ENCODE measurements at regions not wholly inside any gene's neighbourhood (a gene's known extent, or its start where the extent isn't known, plus 50 kb on each side); places are given as distances from the start of the nearest gene placed in this dataset.

GRCh38 chr18:52175406-52175805 lies 164.6 kb upstream of the DCC start:
- no peaks in the 10 kb centered on the region for H3K27me3 ChIP-seq (ENCODE audit: control insufficient read depth in 2 of 2, insufficient read depth in 2 of 2, low read length in 2 of 2)
- DNase-seq (ENCODE audit: extremely low read depth in 1 of 4, low spot score in 3 of 4) (no peak), ATAC-seq (no peak), FAIRE-seq (no peak)
- no peak overlapping the region for H2AFZ ChIP-seq (ENCODE audit: low read depth, low read length)
- H3K4me2 ChIP-seq (ENCODE audit: insufficient read depth, low read length), result no peak overlapping the region
- no peaks in the 10 kb centered on the region for H3K9me1 ChIP-seq (ENCODE audit: control insufficient read depth, insufficient read depth, low read length)
- H3K36me3 ChIP-seq (ENCODE audit: control insufficient read depth, insufficient read depth, low read length), result no peaks in the 10 kb centered on the region
- H3K79me2 ChIP-seq (ENCODE audit: control insufficient read depth, insufficient read depth, low read length), result no peaks in the 10 kb centered on the region
- H4K20me1 ChIP-seq (replicated peaks; ENCODE audit: control insufficient read depth, insufficient read depth, low read length), result no peaks in the 10 kb centered on the region
- ChIA-PET POLR2A (no interaction called here), CTCF (ENCODE audit: low intra/inter-chr PET ratio) (no interaction called here)
- BruUV-seq (replicated peaks), result no TSS peak
- H3K27ac ChIP-seq (ENCODE audit: extremely low read depth, low read depth, low read length), result no peak overlapping the region
- intact Hi-C loops (cut with micrococcal nuclease), result no loop called here
- no peaks in the 10 kb centered on the region for H3K4me1 ChIP-seq (replicated peaks in 1 of 2; ENCODE audit: control insufficient read depth in 2 of 2, insufficient read depth in 2 of 2, low read length in 2 of 2)
- WGBS (ENCODE audit: insufficient coverage, low coverage, missing lambda C conversion rate), result 0% methylated on average over 1 of the region's 1 CpG
- in situ Hi-C loops (cut with MboI), result no loop called here
- H3K4me3 ChIP-seq, result no peak overlapping the region
- H3K9ac ChIP-seq (ENCODE audit: insufficient read depth in 1 of 2, low read depth in 2 of 2, low read length in 2 of 2), result no peak overlapping the region
- H3K9me3 ChIP-seq (replicated peaks; ENCODE audit: control insufficient read depth, insufficient read depth, low read depth, low read length), result no peaks in the 10 kb centered on the region
- no peak for TF ChIP-seq FOXP1 (CRISPR knock-in tag; IDR thresholded peaks at IDR 0.05)
- TF ChIP-seq, protein P1, sequence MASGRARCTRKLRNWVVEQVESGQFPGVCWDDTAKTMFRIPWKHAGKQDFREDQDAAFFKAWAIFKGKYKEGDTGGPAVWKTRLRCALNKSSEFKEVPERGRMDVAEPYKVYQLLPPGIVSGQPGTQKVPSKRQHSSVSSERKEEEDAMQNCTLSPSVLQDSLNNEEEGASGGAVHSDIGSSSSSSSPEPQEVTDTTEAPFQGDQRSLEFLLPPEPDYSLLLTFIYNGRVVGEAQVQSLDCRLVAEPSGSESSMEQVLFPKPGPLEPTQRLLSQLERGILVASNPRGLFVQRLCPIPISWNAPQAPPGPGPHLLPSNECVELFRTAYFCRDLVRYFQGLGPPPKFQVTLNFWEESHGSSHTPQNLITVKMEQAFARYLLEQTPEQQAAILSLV (tag; IDR thresholded peaks at IDR 0.05), result no peak
- no peak for TF ChIP-seq YBX1 (IDR thresholded peaks at IDR 0.05)
- no peak for TF ChIP-seq ZNF280A (IDR thresholded peaks at IDR 0.05; ENCODE audit: low read depth, partially characterized antibody)
- TF ChIP-seq, protein P2, sequence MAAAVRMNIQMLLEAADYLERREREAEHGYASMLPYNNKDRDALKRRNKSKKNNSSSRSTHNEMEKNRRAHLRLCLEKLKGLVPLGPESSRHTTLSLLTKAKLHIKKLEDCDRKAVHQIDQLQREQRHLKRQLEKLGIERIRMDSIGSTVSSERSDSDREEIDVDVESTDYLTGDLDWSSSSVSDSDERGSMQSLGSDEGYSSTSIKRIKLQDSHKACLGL (CRISPR knock-in tag; IDR thresholded peaks at IDR 0.05; ENCODE audit: borderline replicate concordance, poor library complexity, severe bottlenecking), result no peak
- TF ChIP-seq, protein P3, sequence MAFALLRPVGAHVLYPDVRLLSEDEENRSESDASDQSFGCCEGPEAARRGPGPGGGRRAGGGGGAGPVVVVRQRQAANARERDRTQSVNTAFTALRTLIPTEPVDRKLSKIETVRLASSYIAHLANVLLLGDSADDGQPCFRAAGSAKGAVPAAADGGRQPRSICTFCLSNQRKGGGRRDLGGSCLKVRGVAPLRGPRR (CRISPR knock-in tag; IDR thresholded peaks at IDR 0.05), result no peak
- no peak for TF ChIP-seq KDM2B (CRISPR knock-in tag; IDR thresholded peaks at IDR 0.05)
- no peak for TF ChIP-seq KDM1A (IDR thresholded peaks at IDR 0.05)
- no peak for TF ChIP-seq ZKSCAN3 (CRISPR knock-in tag; IDR thresholded peaks at IDR 0.05)
- TF ChIP-seq SRSF7 (optimal IDR thresholded peaks at IDR 0.05; ENCODE audit: low read depth, low read length), result no peak
- TF ChIP-seq BRCA1 (IDR thresholded peaks at IDR 0.05), result no peak
- no peak for TF ChIP-seq BRCA1 (CRISPR knock-in tag; IDR thresholded peaks at IDR 0.05)
- no peak for TF ChIP-seq TCF7L2 (IDR thresholded peaks at IDR 0.05; ENCODE audit: low read depth, low read length)
- TF ChIP-seq, protein P4, sequence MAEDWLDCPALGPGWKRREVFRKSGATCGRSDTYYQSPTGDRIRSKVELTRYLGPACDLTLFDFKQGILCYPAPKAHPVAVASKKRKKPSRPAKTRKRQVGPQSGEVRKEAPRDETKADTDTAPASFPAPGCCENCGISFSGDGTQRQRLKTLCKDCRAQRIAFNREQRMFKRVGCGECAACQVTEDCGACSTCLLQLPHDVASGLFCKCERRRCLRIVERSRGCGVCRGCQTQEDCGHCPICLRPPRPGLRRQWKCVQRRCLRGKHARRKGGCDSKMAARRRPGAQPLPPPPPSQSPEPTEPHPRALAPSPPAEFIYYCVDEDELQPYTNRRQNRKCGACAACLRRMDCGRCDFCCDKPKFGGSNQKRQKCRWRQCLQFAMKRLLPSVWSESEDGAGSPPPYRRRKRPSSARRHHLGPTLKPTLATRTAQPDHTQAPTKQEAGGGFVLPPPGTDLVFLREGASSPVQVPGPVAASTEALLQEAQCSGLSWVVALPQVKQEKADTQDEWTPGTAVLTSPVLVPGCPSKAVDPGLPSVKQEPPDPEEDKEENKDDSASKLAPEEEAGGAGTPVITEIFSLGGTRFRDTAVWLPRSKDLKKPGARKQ (CRISPR knock-in tag; IDR thresholded peaks at IDR 0.05), result no peak
- TF ChIP-seq ZNF324 (CRISPR knock-in tag; IDR thresholded peaks at IDR 0.05), result no peak
- no peak for TF ChIP-seq HMG20B (CRISPR knock-in tag; IDR thresholded peaks at IDR 0.05)
- TF ChIP-seq MAX (CRISPR knock-in tag; IDR thresholded peaks at IDR 0.05), result no peak
- TF ChIP-seq, protein P5, sequence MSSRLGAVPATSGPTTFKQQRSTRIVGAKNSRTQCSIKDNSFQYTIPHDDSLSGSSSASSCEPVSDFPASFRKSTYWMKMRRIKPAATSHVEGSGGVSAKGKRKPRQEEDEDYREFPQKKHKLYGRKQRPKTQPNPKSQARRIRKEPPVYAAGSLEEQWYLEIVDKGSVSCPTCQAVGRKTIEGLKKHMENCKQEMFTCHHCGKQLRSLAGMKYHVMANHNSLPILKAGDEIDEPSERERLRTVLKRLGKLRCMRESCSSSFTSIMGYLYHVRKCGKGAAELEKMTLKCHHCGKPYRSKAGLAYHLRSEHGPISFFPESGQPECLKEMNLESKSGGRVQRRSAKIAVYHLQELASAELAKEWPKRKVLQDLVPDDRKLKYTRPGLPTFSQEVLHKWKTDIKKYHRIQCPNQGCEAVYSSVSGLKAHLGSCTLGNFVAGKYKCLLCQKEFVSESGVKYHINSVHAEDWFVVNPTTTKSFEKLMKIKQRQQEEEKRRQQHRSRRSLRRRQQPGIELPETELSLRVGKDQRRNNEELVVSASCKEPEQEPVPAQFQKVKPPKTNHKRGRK (tag; IDR thresholded peaks at IDR 0.05), result no peak

Measured in K562 (cell line).